ENCODE measurements at regions not wholly inside any gene's neighbourhood (a gene's known extent, or its start where the extent isn't known, plus 50 kb on each side); places are given as distances from the start of the nearest gene placed in this dataset.

DNA sequence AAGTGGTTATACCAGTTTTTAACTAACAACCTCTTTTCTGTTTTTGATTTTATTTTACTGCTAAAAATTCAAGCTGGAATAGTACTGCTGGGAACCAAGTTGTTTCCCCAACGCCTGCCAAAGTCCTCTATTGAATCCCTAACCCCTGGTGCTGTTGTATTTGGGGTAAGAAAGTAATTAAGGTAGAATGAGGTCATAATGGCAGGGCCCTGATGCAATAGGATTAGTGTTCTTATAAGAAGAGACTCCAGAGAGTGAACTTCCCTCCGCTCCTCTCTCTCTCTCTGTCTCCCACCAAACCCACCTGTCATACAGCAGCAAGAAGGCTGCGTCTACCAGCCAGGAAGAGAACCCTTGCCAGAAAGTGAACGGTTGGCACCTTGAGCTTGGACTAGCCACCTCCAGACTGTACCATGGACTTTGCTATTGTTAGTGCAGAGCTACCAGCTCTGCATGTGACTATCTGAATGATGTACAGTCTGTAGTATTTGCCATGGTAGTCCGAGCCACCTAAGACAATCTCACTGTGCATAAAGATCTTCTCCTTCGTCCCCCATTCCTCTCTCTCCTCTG lies 86.5 kb upstream of the KLF6 start:
- TF ChIP-seq EZH2phosphoT487 (IDR thresholded peaks at IDR 0.05; ENCODE audit: insufficient read depth, low read depth) (no peak), EZH2 (IDR thresholded peaks at IDR 0.05; ENCODE audit: insufficient read depth, poor library complexity, severe bottlenecking) (no peak)
